GM19240 (cell line): ENCODE measurements at regions not wholly inside any gene's neighbourhood (a gene's known extent, or its start where the extent isn't known, plus 50 kb on each side); places are given as distances from the start of the nearest gene placed in this dataset.
"Not testable (repeated sequence)": the region's sequence is repeated elsewhere in the genome, so short reads cannot be mapped to it uniquely, and the experiment has no call there.

ENCODE experiments used
- DNase-seq: peaks from one replicate; pipeline ENCODE4 v3.0.0; 2011; ENCODE audit warnings: low spot score; ENCODE audit not compliant: insufficient read length

DNA sequence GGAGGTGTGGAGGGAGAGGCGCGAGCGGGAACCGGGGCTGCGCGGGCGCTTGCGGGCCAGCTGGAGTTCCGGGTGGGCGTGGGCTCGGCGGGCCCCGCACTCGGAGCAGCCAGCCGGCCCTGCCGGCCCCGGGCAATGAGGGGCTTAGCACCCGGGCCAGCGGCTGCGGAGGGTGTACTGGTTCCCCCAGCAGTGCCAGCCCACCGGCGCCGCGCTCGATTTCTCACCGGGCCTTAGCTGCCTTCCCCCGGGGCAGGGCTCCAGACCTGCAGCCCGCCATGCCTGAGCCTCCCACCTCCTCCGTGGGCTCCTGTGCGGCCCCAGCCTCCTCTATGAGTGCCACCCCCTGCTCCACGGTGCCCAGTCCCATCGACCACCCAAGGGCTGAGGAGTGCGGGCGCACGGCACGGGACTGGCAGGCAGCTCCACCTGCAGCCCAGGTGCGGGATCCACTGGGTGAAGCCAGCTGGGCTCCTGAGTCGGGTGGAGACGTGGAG, 141.4 kb downstream of the SPRY1 start:
- not testable (repeated sequence) for DNase-seq

DNA sequence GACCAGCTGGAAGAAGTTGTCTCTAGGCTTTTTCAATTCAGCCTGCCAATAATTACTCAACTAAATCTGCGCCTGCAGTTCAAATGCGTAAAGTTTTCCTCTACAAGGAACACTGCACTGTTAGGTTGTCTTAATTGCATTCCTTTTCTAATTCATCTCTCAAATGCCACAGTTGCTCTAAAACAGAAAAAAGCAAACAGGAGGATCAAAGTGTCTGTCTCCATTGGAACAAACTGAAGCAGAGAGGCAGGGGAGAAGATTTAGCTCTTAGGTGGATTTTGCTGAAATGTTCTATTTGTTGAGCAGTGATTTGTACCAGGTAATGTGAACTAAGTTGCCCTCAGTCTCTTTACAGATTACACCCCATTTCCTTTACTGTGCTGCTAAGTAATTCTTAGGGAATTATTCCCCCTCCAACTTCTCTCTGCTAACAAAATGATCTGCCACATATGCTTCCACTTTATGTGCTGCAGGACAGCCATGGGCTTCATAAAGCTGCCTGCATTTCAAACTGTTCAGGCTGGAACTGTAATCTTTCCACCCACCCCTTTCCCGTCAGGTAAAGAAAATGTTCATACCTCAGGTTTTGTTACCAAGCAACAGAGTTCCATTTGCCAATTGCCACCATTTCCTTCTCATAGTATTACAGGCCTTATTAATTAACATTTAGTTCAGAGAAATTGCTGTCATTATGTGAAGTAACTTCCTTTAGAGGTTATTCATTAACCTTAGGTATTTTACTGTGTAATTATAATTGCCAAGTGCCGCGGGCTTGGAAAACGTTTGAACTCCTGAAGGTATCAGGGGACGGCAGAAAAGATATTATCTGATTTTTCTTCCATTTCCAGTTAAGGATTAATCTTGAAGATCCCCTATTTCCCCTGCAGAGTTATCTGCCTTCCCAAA, 149.3 kb downstream of the SPRY1 start:
- no peak for DNase-seq

DNA sequence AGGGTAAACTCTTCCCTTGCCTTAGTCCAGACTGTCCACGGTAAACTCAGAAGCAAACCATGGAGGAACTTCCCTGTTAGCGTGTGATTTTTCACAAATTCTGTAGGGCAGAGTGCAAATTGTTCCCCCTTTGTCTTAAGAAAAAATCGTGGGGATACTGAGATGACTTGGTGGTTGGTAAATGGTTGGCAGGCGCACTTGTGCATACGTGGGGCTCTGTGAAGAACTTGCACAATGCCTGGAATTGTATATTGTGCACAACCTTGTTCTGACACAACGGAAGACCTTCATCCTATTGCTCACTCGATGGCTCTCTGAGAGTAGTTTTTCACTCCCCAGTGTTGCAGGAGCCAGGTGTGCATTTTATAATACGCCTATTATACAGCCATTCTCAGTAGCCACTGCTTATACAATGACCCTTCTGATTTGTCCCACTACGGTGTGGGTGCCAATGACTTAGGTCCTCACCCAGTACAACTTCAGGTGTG, 150.0 kb downstream of the SPRY1 start:
- no peak for DNase-seq

DNA sequence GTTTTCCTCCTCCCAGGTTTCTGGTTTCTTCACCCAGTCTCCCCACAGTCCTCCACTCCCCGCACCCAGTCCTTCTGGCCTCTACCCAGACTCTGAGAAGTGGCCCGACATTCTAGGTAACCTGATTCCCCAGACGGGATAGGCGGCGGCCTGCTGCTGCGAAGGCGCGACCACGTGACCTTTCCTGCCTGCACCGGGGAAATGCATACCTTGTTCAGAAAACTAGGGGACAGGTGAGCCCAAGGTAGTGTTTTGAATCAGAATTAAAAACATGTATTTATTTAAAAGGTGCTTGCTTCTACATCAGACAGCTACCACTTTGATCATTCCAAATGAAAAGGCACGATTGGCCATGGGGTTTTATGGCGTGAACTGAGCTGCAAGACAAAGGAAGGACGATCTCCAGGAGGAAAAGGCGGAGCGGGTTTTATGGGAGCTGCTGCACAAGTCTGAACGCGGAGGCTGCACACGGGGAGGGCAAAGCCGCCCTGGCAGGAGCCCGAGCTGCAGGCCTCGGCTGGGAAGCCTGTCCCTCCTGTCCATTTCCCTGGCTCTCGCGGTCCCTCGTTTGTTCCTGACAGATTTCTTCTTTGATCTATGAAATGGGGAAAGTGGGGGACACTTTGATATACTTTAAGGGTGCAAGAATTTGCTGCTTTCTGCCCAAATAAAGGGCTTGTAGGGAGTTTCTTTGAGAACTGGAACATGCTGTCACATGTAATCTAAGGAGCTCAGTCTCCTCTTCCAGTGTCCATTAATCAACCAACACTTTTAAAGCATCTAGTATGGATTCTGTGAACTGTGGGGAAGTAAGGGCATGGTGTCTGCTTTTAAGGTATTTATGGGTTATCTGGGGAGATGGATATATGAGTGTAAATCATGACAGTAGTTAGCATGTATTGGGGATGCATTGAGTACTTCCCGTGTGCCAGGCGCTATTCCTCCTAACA, 150.9 kb downstream of the SPRY1 start:
- DNase-seq: no peak

DNA sequence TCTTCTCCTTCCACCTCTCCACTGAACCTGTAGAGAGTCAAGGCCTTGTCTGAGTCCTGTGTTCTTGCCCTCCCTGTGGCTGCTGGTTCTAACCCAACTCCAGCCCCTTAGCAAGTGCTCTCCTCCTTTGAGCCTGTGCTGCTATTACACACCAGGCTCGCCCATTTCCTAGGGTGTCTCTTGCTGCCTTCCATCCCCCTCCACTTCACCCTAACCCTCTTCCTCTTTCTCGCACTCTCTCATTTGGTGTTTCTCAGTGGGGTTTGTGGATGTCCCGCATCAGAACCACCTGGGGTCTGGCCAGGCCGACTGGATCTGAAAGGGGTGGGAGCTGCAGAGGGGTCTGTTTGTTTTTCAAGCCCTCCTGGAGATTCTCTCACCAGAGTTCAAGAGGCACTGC, 156.7 kb downstream of the SPRY1 start:
- no peak for DNase-seq

DNA sequence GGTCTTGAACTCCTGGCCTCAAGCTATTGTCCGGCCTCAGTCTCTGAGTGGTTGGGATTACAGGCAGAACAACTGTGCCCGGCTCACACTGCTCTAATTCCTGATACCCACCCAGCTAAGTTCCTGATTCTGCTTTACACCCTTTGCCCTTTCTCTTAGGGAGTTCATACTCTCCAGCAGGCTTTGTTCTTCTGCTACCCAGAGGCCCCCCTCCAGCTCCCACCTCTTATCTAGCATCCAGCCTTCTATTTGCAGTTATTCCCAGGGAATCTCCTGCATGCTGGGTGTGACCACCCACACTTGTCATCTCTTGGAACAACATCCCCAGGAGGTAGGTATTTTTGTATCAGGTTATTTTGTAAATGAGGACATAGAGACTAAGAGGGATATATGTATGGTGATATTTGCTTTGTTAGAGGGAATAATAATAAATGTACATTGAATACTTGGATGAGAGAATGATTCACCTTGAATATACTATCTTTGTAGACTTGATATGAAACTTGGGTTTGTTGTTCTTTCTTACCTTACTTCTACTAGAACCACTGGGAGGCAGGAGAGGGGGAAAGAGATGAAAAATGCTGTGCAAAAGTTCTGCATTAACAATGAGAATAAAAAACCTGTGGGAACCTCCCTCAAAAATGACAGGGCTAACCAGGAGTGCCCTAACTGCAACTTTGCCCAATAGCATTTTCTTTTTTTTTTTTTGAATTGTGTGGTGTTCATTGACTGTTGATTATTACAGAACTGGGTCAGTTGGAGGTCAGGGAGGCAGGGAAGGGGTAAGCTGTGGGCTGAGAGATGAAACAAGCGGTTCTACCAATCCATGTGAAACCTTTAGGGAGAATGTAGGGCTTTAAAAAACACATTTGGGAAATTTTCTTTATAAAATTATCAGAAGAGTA, 157.4 kb downstream of the SPRY1 start:
- DNase-seq: no peak

DNA sequence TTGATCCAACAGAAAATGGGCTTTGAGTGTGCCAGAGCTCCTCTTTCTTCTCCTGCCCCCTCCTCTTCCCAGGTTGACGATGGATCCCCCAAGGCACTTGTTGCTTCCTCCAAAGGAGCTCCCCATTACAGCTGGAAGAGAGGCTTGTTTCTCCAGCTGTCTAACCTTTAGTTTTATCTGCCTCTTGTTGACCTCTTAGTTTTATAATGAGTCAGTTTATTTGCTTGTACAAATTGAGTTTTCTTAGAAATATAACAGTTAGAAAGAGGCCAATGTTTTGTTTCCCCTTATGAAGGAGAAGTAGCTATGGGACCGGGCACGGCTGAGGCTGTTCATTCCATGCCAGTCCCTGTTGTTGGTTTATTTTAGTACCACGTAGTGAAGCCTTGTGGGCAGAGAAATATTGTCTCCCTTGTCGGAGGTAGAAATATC, 158.2 kb downstream of the SPRY1 start:
- no peak for DNase-seq

DNA sequence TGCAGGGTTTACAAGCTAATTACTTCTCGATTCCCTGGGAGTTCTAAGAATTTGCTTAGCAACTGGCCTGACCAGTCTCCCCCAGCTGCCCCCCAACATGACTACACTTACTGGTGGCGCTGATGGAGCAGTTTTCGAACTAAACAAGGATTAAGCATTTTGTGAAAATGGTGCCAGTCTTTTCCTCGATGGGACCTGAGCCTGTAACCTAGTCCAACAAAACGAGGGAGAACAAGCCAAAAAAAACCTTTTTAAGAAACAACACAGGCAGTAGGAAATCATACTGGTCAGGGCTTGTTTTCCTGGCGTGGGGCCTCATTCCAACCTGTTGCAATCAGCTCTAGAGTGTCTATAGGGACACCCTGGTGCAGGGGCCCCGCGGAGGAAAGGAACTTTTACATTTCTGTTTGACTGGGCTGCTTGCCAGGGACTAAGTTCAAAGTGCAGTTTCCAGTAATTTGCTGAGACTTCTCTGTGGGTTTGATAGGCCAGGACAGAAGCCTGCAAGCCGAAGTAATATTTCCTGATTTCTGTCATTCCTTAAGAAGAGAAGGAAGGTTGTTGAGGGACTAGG, 158.7 kb downstream of the SPRY1 start:
- DNase-seq: no peak

DNA sequence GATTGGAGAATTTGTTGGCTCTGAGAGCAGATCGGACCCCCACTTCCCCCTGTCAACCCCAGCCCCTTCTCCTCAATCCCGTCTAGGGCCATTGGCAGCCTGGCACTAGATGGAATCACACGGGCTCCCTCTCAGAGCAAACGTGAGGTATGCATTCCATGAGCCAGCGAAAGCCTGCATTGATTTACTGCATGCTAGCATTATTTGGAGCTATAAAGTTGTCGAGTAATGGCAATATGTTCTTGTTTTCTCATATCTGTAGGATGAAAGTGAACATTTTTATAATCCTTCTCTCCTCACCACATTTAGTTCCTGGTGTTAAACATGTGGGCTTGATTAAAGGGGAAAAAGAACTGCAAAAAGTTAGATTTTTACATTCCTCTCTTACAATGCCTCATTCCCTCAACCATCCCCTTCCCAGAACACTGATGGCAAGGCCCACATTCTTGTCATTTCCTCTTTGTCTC, 159.2 kb downstream of the SPRY1 start:
- no peak for DNase-seq

DNA sequence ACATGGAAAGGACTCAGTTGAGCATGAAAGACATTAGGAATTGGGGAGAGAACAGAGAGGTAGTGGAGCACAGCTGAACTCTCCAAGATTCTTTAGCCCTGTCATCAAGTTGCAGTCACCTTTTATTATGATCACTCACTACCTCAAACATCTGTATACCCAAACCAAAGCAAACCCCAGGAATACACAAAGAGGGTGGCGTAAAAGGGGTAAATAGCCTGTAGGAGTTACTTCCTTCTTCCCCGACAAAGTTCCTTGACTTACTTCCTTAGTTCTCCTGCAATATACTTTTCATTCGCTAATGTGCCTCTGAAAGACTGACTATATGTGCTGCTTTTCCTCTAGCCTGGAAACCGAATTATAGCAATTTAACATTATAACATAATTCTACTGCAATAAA, 159.9 kb downstream of the SPRY1 start:
- DNase-seq: no peak

DNA sequence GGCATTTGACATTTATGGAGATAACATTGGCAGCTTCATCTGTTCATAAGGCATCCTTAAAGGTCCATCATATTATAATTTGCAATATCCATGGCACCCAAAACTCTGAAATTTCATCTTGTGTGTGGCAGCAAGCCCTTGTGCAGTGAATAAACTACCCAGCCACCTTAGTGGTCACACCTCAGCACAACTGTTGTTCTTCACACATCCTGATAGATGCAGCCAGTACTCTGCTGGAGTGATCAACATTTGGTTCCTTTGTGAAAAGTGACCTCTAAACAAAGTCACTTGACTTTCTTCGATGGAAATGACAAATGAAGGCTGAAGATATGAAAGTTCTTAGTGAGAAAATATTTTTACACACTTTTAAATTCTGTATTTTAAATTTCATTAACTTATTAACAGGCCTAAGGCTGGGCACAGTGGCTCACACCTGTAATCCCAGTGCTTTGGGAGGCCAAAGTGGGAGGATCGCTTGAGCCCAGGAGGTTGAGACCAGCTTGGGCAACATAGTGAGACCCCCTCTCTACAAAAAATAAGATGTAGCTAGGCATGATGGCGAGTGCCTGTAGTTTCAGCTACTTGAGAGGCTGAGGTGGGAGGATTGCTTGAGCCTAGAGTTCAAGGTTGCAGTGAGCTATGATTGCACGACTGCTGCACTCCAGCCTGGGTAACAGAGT, 161.4 kb downstream of the SPRY1 start:
- DNase-seq: no peak

DNA sequence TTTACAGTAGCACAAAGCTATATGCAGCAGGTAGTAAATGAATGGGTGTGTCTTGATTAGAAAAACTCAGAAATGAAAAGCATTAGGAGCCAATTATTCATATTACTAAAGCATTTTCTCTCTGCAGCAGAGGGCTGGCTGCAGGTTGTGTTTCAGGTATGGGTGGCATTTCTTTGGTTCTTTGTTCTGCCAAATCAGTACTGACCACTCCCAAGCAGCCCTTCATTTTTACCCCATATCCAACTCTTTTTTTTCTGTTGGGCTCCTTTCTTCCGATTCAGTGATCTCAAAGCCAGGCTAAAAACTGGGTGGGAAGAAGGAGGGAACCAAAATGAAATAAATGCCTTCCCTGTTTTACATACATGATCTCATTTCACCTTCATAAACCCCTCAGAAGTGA, 162.3 kb downstream of the SPRY1 start:
- no peak for DNase-seq

DNA sequence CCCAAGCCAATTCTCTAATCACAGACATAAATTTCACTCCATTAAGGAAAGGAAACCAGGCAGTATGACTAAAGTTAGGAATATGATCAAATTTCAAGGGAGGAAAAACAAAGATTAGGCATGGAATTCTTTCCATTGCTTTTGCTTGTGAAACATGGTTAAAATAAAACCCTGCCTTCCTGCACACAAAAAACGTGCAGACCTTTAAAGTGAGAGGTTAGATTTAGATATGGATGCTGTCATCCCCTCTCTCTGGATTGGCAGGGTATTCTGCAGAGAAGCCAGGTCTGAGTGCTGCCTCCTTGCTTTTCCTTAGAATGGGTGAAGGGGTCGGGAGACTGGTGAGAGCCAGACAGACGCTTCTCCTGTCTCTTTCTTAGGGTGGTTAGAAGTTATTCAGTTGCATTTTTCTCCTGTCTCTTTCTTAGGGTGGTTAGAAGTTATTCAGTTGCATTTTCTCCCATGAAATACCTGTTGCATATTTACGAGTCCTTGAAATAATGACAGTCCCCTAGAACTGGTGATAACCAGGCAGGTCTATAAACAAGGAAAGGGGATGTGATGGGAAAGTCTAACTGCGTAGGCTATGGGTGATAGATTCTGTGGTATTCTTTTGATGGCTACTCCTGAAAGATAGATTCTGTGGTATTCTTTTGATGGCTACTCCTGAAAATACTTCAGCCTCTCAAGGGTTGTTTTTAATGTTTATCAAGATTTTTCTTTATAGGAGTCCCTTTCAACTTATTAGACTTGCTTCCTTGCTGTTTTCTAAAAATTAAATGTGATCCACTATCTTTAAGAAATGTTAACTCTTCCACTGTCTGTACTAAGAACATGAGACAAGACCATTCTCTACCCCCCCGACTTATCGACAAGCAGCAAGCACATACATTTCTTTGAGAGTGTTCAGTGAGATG, 163.6 kb downstream of the SPRY1 start:
- DNase-seq: no peak

DNA sequence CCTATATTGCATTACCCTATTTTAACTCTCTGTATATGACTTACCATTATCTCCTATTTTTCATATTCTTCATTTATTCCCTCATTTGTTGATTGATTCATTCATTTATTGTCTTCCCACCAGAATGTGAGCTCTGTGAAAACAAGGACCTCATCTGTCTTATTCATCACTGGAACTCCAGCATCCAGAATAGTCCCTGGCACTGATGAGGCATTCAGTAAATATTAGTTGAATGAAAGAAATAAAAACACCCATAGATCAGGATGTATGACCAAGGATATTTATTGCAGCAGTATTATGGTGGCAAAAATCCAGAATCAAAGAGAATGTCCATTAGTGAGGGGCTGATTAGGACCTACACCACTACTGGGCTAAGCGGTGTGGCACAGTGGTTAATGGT, 164.9 kb downstream of the SPRY1 start:
- no peak for DNase-seq

DNA sequence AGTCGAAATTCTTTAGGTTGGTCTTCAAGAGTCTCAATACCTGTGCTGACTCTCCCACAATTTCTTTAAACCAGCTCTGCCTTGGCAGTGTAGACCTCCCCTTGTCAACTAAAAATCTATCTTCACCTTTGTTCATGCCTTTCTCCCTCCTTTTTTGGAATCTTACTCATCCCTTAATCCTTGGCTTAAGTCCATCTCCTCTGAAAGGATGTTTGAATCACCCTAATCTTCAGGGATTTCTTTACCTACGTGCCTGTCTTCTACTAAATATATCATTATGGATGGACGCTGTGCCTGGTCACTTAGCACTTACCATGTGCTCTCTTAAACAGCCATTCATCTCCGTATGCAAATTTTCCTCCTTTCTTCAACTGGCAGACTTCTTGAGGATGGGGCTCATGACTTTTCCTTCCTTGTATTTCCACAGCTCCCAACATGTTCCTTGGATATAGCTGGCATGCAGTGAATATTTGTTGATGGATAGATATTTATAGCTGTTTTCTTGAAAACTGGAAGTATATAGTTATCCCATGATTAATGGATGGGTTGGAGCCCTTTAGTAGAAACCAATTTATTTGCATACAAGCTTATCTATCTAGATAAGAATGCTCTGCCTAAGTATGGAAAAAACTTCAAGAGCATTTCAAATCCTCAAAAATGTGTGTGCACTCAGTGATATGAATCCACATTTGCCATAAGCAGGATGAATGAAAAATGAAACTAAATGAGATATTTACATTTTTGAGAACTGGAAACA, 166.6 kb downstream of the SPRY1 start:
- no peak for DNase-seq

DNA sequence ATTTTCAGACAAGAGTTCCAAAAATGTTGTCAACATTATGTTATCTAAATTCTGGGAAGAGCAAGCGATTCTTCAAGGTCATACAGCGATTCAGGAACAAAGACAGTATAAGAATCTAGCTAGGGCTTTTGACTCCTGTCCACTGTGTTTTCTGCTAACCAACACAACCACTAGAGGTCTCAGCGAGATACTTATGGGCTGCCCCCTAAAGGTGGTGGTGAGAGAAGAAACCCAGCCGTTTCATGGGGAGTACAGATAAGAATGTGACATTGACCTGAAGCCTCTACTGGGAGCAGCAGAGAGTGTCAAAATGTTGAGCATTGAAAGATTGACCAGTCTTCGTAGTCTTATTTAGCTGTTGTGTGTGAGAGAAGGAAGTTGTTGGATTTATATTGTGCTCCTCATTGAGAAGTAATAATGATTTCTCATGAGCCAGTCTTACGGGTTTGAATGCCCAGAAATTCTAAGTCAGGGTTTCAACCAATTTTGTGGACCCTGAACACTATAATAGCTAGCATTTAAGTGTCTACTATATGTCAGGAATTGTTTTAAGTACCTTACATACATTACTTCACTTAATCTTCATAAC, 168.3 kb downstream of the SPRY1 start:
- peak; percentile 67 for DNase-seq

DNA sequence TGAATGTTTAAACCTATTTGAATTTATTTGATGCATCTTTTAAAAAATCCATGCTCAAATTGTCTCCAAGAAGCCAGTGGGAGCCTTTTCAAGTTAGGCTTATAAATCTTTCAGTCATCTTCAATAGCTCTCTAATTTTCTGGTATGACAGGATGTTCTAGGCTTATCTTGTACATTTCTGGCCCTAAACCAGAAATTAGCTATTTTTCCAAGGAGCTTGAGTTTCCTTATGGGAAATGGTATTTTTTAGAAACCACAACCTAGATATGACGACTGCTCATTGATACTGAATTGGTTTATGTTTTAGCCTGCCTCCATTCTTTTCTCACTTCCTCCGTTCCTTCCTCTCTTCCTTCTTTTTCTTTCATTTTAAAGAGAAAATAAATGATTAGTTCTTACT, 172.3 kb downstream of the SPRY1 start:
- DNase-seq: no peak

DNA sequence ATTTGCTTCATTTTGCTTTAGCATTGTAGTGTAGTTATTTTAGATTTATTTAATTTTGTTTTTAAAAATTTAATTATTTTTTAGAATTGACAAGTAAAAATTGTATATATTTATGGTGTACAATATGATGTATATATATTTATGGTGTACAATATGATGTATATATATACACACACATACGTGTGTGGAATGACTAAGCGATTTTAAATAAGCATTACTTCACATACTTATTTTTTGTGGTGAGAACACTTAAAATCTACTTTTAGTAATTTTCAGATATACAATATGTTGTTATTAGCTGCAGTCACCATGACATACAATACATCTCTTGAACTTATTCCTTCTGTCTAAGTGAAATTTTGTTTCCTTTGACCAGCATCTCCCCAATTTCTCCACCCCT, 172.9 kb downstream of the SPRY1 start:
- DNase-seq: no peak
